ENCODE measurements at regions not wholly inside any gene's neighbourhood (a gene's known extent, or its start where the extent isn't known, plus 50 kb on each side); places are given as distances from the start of the nearest gene placed in this dataset.

- no peak for TF ChIP-seq CTCF (IDR thresholded peaks at IDR 0.05; ENCODE audit: low read depth, low read length)
- TF ChIP-seq POLR2A (IDR thresholded peaks at IDR 0.05; ENCODE audit: extremely low read depth, insufficient read length), result no peak
- no peak for TF ChIP-seq MAX (IDR thresholded peaks at IDR 0.05; ENCODE audit: low read depth, low read length)
- TF ChIP-seq MYC (IDR thresholded peaks at IDR 0.05; ENCODE audit: low read depth, low read length), result no peak
These were observed 95.8 kb upstream of the PLCB4 start for GRCh38 chr20:8972963-8973705.
